ENCODE measurements at regions not wholly inside any gene's neighbourhood (a gene's known extent, or its start where the extent isn't known, plus 50 kb on each side); places are given as distances from the start of the nearest gene placed in this dataset.

GRCh38 chr14:85236296-85236695 is 293.6 kb upstream of the FLRT2 start:
- DNase-seq = no peak

GRCh38 chr14:85239791-85240190 is 290.2 kb upstream of the FLRT2 start:
- DNase-seq = no peak

- DNase-seq = no peak
Observed at GRCh38 chr14:85241022-85241855, 288.7 kb upstream of the FLRT2 start.

DNA sequence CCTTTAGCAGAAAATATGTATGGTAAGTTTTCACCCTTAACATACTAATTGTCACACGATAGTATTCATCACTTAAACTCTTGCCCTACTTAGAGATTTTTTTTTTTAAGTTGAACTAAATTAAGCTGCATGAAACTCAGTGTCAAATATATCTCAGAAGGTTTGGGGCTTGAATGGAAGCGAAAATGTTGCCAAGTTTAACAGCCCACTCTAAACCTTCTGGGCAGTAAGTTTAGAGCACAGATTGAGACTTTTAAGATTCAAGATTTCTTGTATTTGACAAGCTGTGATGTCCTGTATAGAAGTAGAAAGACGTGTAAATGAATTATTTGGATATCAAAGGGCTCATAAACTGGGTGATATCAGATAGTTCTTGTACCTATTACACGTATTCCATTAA is 287.3 kb upstream of the FLRT2 start:
- no peak for DNase-seq

DNA sequence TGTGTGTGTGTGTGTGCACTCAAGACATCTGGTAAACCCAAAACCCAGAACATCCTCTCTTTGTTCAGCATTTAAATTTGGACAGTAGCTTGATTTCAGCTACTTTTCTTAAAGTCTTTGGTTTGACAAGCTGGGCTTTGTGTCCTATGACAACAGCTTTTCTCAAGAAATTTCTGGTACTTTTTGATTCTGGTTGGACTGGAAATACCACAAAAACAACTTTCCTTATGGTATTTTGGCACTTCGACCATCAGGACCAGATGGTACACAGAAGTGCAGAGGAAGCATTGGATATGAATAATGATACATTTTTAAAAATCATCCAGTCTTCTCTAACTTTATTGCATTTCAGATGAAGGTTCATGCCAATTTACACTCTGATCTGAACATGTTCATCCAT is 286.6 kb upstream of the FLRT2 start:
- DNase-seq = no peak

DNA sequence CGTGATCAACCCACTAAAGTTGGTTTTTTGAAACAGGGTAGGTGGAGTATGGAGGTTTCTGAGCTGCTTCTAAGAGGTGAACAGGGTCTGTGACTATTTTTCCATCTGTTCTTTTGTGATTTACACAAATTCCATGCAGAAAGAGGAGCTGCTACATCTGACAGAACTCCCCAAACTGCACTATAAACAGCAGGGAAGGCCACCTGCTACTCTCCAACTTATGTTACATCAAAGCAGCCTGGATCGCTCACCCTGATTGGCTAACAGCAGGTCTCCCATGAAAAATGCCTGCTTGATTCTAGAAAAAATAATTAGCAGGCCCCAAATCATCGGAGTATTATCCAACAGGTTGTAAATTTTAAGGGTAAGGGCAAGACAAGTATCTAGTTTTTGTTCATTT is 282.9 kb upstream of the FLRT2 start:
- DNase-seq = no peak

DNA sequence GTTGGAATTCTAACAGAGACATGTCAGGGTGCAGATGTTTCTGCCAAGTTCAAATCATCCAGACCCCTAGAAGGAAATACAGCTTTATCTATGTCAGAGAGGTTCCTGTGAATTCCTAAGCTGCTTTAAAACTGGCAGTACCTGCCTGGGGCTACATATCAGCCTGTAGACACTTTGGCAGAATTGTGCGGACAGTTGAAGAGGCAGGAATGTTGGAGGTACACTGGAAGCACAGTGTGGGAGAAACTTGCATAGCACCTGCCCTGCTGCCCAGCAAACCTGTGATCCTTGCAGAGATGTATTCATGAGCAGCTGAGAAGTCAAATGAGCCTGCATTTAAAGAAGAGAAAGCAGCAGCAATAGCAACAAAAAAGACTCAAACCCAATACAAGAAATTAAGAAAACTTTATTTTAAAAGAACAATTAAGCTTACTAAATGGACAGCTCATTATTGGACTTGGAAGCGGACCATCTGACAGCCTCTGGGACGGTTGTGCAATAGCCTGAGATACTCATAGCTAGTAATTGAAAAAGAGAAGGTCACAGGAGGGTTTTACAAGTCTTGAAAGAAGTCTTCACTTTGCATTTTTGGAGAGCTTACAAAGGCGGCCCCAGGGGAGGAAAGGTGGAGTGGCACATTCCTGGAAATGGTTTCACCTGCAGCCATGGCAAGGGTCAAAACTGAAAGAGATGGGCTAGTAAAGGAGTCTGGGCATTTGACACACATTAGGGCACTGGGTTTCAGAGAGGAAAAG is 280.9 kb upstream of the FLRT2 start:
- no peak for DNase-seq

DNA sequence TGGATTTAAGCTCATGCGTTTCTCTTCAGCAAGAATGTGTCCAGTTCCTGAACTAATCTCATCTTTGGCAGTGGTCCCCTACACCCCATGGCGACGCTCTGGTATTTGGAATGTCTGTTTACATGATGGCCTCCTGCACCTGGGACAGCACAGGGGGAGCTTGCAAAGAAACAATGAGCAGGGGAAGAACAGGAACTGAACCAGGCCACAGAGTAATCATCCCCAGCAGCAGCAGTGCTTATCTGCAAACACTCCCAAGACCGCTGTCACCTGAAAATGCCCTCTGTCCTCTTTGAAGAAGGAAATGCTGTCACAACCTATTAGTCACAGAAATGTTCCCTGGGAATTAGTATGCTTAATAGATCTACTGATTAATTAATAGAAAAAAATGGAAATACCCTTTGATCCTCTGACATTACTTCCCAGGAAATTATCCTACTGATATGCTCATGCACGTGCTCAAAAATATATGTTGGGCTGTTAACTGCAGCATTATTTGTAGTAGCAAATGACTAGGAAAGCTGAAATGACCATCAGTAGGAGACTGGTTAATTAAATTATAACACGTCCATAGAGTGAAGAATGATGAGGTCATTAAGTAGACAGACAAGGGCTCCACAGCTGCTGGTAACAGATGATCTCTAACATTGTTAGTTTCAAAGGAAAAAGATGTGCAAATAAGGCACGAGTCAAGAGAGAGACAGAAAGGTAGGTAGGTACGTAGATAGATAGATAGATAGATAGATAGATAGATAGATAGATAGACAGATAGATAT is 279.3 kb upstream of the FLRT2 start:
- DNase-seq = no peak

DNA sequence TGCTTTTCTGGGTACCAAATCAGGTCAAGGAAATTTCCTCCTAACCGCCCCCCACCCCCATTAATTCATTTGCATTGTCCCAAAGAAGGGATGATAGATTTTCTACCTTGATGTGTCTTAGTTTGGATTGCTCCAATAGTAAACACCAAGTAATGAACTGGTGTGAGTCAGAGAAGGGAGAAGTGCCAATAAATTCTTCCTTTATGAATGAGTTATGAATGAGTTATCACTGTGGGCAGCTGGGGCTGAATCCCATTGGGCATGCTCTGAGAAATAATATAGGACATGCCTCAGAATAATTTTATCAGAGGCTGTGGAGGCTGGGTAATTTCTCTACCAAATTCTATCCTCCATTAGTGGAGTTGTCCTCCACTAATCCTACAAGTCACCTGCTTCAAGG is 277.9 kb upstream of the FLRT2 start:
- no peak for DNase-seq

- no peak for DNase-seq
Observed at GRCh38 chr14:85254711-85255110, 275.2 kb upstream of the FLRT2 start.

- no peak for DNase-seq
Observed at GRCh38 chr14:85257287-85257686, 272.7 kb upstream of the FLRT2 start.

- DNase-seq = no peak
Observed at GRCh38 chr14:85263916-85264675, 265.8 kb upstream of the FLRT2 start.

DNA sequence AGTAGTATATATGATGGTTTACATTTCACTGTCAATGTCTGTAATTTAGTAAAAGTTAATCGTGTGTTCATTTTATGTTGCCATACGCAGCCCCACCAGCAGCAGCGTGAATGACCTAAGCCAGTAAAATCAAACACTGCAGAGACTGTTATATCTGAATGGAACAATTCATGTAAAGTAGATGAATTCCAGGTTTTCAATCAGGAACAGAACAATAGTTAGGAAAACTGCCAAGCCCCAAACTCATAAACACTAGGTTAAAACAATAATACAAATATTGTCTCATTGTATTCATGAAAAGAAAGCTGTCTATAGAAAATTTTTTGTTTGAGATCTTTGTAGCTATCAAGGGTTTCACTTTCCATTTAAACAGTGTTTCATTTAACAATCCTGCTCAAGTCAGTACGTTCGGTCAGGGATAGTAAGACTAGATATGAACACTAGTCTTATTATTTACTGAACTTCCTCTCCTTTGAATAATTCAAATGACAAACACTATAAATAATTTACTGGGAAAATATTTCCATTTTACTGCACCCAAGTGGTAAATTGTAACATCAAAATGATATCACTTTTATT is 256.8 kb upstream of the FLRT2 start:
- DNase-seq = no peak

- DNase-seq = no peak
Observed at GRCh38 chr14:85273952-85274351, 256.0 kb upstream of the FLRT2 start.

- DNase-seq = no peak
Observed at GRCh38 chr14:85276161-85276978, 253.6 kb upstream of the FLRT2 start.

- DNase-seq = no peak
Observed at GRCh38 chr14:85276979-85277228, 253.0 kb upstream of the FLRT2 start.

DNA sequence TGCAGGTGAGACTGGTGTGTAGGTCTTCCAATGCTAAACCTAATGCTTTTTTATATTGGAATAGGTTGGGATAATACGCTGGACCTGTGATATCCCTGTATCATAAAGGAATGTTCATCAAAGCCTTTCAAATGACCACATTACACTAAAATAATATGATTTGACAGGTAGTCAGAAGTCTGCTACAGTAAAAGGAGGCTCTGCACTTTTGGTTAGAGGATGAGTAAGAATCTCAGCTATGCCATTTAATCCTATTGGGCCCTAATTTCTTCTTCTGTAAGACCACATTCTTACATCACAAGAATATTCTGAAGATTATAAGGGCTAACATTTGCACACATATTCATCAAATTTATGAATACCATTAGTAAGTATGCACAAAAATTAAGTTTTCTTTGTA is 250.5 kb upstream of the FLRT2 start:
- no peak for DNase-seq

DNA sequence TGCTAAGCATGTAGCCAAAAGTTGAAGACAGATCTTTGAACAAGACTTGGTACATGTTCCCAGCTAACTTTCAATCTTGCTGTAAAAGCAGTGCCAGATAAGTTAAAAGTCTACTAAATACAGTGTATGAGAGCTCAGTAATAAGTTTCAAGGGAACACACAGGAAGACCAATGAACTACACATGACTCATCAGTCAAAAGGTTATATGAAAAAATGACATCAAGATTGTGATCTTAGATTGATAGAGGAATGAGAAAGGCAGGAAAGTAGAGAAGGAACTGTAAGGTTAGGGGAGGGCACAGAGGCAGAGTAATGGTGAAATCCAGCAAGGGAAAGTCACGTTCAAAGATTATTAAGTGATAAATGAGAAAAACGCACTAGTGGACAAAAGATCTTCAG is 249.9 kb upstream of the FLRT2 start:
- DNase-seq = no peak

GRCh38 chr14:85281921-85282320 is 248.0 kb upstream of the FLRT2 start:
- DNase-seq = no peak

DNA sequence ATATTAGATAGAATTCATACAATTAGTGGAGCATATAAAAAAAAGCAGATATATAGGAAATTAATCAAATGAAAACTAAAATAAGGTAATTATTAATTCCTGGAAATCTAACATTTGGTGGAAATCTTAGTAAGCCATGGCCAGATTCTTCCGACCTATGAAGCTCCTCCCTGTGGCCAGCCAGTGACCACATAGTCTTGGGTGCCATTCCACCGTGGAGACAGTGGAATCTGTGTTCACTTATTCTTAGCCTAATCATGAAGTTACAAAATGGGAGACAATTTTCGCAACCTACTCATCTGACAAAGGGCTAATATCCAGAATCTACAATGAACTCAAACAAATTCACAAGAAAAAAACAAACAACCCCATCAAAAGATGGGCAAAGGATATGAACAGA is 241.9 kb upstream of the FLRT2 start:
- no peak for DNase-seq

DNA sequence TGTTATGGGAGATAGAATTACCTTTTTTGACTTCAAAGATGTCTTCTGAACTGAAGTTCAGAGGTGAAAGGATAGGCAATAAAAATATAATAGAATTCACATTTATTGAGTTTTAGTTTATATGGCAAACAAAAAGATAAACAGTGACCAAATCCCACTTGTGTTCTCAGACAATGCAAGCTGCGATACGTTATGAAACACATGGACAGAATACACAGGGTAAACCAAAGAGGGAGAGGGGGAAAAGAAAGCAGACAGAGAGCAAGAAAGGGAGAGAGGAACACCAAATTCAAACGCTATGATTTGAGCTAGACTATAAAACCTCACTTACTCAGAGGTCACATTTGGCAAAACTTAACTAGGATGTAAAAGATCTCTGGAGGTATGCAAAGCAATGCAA is 238.2 kb upstream of the FLRT2 start:
- DNase-seq = no peak
